BE2C (cell line): ENCODE measurements at regions not wholly inside any gene's neighbourhood (a gene's known extent, or its start where the extent isn't known, plus 50 kb on each side); places are given as distances from the start of the nearest gene placed in this dataset.
"Not testable (repeated sequence)": the region's sequence is repeated elsewhere in the genome, so short reads cannot be mapped to it uniquely, and the experiment has no call there.

Experiments used
- DNase-seq: peaks from one replicate; pipeline ENCODE4 v3.0.0-alpha.2; 2020
- H3K27me3 ChIP-seq: fragments of 250-450 bp; sonication (Bioruptor Pico); 2 replicates; pipeline ENCODE4 v1.5.1; 2020; ENCODE audit warnings: mild to moderate bottlenecking
- H3K36me3 ChIP-seq: fragments of 250-450 bp; sonication (Bioruptor Pico); 2 replicates; pipeline ENCODE4 v1.5.1; 2020; ENCODE audit warnings: mild to moderate bottlenecking
- H3K4me1 ChIP-seq: fragments of 250-450 bp; sonication (Bioruptor Pico); 2 replicates; pipeline ENCODE4 v1.5.1; 2020
- H3K4me3 ChIP-seq: 2 replicates; pipeline ENCODE4 v1.5.1; 2011; ENCODE audit warnings: low read depth, low read length
- H3K9me3 ChIP-seq: fragments of 250-450 bp; sonication (Bioruptor Pico); 2 replicates; pipeline ENCODE4 v1.5.1; 2020
- CTCF ChIP-seq: IDR thresholded peaks from 2 replicates; pipeline ENCODE4 v1.5.1; 2012; ENCODE audit warnings: mild to moderate bottlenecking, low read depth, low read length

- peaks cover 15% of the 10 kb centered on the region; the same call in 1 of the 2 replicates for H3K27me3 ChIP-seq
- DNase-seq: no peak
- no peak for TF ChIP-seq CTCF
- H3K9me3 ChIP-seq: no peaks in the 10 kb centered on the region
- no peaks in the 10 kb centered on the region for H3K36me3 ChIP-seq
- no peak overlapping the region for H3K4me3 ChIP-seq
- H3K4me1 ChIP-seq: no peaks in the 10 kb centered on the region
Measured at GRCh38 chr4:3896441-3896840, 130.3 kb downstream of the ADRA2C start.

GRCh38 chr4:3896871-3897578, 130.8 kb downstream of the ADRA2C start:
- H3K4me3 ChIP-seq: not testable (repeated sequence)

GRCh38 chr4:3898098-3898497, 131.9 kb downstream of the ADRA2C start:
- TF ChIP-seq CTCF: no peak
- Histone ChIP-seq H3K4me1 (no peaks in the 10 kb centered on the region), H3K36me3 (no peaks in the 10 kb centered on the region), H3K27me3 (peaks cover 16% of the 10 kb centered on the region; the same call in 1 of the 2 replicates), H3K9me3 (no peaks in the 10 kb centered on the region), H3K4me3 (no peak overlapping the region)
- no peak for DNase-seq

More at GRCh38 chr4:3896871-3897578, 130.8 kb downstream of the ADRA2C start:
- DNase-seq, H3K4me1 ChIP-seq, H3K9me3 ChIP-seq, H3K36me3 ChIP-seq: not testable (repeated sequence)
- H3K27me3 ChIP-seq: peaks cover 14% of the 10 kb centered on the region; the same call in 1 of the 2 replicates

- peaks cover 16% of the 10 kb centered on the region; the same call in 1 of the 2 replicates for H3K27me3 ChIP-seq
- not testable (repeated sequence) for H3K4me3 ChIP-seq, H3K36me3 ChIP-seq, H3K4me1 ChIP-seq, DNase-seq, H3K9me3 ChIP-seq
Measured at GRCh38 chr4:3898928-3899327, 132.7 kb downstream of the ADRA2C start.

- not testable (repeated sequence) for H3K4me3 ChIP-seq, H3K27me3 ChIP-seq, H3K36me3 ChIP-seq, DNase-seq, H3K4me1 ChIP-seq, H3K9me3 ChIP-seq
Measured at GRCh38 chr4:3904264-3904955, 138.2 kb downstream of the ADRA2C start.

- not testable (repeated sequence) for H3K4me3 ChIP-seq, H3K9me3 ChIP-seq, DNase-seq, H3K36me3 ChIP-seq, H3K27me3 ChIP-seq, H3K4me1 ChIP-seq
Measured at GRCh38 chr4:3909616-3910015, 143.4 kb downstream of the ADRA2C start.

GRCh38 chr4:3910161-3910950, 144.2 kb downstream of the ADRA2C start:
- not testable (repeated sequence) for H3K27me3 ChIP-seq, H3K4me3 ChIP-seq, H3K36me3 ChIP-seq, H3K9me3 ChIP-seq, H3K4me1 ChIP-seq, DNase-seq

- Histone ChIP-seq H3K27me3 (no peaks in the 10 kb centered on the region), H3K9me3 (no peaks in the 10 kb centered on the region), H3K36me3 (no peaks in the 10 kb centered on the region), H3K4me3 (no peak overlapping the region), H3K4me1 (no peaks in the 10 kb centered on the region)
- no peak for DNase-seq
- TF ChIP-seq CTCF: no peak
Measured at GRCh38 chr4:3911252-3911856, 145.2 kb downstream of the ADRA2C start.

- DNase-seq, H3K4me1 ChIP-seq, H3K4me3 ChIP-seq, H3K36me3 ChIP-seq, H3K27me3 ChIP-seq, H3K9me3 ChIP-seq: not testable (repeated sequence)
Measured at GRCh38 chr4:3914511-3914910, 148.3 kb downstream of the ADRA2C start.

GRCh38 chr4:3919509-3919908, 153.3 kb downstream of the ADRA2C start:
- H3K4me1 ChIP-seq, H3K27me3 ChIP-seq, H3K9me3 ChIP-seq, DNase-seq, H3K36me3 ChIP-seq, H3K4me3 ChIP-seq: not testable (repeated sequence)

GRCh38 chr4:3921902-3922301, 155.7 kb downstream of the ADRA2C start:
- H3K4me1 ChIP-seq, H3K36me3 ChIP-seq, DNase-seq, H3K27me3 ChIP-seq, H3K9me3 ChIP-seq, H3K4me3 ChIP-seq: not testable (repeated sequence)

- not testable (repeated sequence) for DNase-seq, H3K36me3 ChIP-seq, H3K4me1 ChIP-seq, H3K4me3 ChIP-seq, H3K27me3 ChIP-seq, H3K9me3 ChIP-seq
Measured at GRCh38 chr4:3925841-3926240, 159.7 kb downstream of the ADRA2C start.
